ENCODE measurements at regions not wholly inside any gene's neighbourhood (a gene's known extent, or its start where the extent isn't known, plus 50 kb on each side); places are given as distances from the start of the nearest gene placed in this dataset.

DNA sequence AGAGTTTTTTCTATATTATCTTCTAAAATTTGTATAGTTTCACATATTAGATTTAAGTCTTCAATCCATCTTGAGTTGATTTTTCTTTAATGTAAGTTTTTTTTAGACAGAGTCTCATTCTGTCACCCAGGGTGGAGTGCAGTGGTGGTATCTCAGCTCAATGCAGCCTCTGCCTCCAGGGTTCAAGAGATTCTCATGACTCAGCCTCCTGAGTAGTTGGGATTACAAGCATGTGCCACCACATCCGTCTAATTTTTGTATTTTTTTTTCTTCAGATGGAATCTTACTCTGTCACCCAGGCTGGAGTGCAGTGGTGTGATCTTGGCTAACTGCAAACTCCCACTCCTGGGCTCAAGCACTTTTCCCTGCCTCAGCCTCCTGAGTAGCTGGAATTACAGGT is 143.4 kb upstream of the ZNF92 start:
- Histone ChIP-seq H3K27me3 (ENCODE audit: control insufficient read depth, insufficient read depth, low read length) (no peaks in the 10 kb centered on the region), H3K9me3 (ENCODE audit: control insufficient read depth in 2 of 3, insufficient read depth in 1 of 3, low read length in 3 of 3) (no peaks in the 10 kb centered on the region), H3K4me3 (ENCODE audit: low read length in 3 of 3) (no peak overlapping the region), H3K36me3 (ENCODE audit: control insufficient read depth in 2 of 3, insufficient read depth in 3 of 3, low read length in 3 of 3) (no peaks in the 10 kb centered on the region), H3K9ac (ENCODE audit: low read length in 3 of 3) (no peak overlapping the region), H3K4me1 (ENCODE audit: control insufficient read depth in 2 of 3, insufficient read depth in 2 of 3, low read depth in 1 of 3, low read length in 3 of 3) (no peaks in the 10 kb centered on the region), H3K27ac (ENCODE audit: low read depth in 2 of 2, low read length in 2 of 2) (no peak overlapping the region)
- DNase-seq (no peak), FAIRE-seq (no peak)
- intact Hi-C loops (cut with DNase I) = no loop called here
- TF ChIP-seq, protein P1, sequence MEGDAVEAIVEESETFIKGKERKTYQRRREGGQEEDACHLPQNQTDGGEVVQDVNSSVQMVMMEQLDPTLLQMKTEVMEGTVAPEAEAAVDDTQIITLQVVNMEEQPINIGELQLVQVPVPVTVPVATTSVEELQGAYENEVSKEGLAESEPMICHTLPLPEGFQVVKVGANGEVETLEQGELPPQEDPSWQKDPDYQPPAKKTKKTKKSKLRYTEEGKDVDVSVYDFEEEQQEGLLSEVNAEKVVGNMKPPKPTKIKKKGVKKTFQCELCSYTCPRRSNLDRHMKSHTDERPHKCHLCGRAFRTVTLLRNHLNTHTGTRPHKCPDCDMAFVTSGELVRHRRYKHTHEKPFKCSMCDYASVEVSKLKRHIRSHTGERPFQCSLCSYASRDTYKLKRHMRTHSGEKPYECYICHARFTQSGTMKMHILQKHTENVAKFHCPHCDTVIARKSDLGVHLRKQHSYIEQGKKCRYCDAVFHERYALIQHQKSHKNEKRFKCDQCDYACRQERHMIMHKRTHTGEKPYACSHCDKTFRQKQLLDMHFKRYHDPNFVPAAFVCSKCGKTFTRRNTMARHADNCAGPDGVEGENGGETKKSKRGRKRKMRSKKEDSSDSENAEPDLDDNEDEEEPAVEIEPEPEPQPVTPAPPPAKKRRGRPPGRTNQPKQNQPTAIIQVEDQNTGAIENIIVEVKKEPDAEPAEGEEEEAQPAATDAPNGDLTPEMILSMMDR (IDR thresholded peaks at IDR 0.05; ENCODE audit: borderline replicate concordance, extremely low read depth, insufficient read depth) = no peak

DNA sequence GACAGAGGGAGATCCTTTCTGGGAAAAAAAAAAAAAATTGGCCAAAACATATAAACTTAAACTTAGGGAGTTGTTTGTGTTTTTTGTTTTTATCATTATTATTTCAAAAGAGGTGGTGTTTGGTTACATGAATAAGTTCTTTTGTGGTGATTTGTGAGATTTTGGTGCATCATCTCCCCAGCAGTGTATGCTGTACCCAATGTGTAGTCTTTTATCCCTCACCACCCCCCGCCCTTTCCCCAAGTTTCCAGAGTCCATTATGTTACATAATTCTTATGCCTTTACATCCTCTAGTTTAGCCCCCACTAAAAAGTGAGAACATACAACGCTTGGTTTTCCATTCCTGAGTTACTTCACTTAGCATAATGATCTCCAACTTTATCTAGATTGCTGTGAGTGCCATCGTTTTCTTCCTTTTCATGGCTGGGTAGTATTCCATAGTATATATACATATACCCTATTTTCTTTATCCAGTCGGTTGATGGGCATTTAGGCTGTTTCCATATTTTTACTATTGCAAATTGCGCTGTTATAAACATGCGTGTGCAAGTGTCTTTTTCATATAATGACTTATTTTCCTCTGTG is 148.1 kb upstream of the ZNF92 start:
- intact Hi-C loops (cut with DNase I) = no loop called here
- H3K27me3 ChIP-seq (ENCODE audit: control insufficient read depth, insufficient read depth, low read length) = no peaks in the 10 kb centered on the region
- H3K27ac ChIP-seq (ENCODE audit: low read depth in 2 of 2, low read length in 2 of 2) = no peak overlapping the region
- TF ChIP-seq, protein P1 (IDR thresholded peaks at IDR 0.05; ENCODE audit: borderline replicate concordance, extremely low read depth, insufficient read depth) = no peak
- no peak overlapping the region for H3K4me3 ChIP-seq (ENCODE audit: low read length in 3 of 3)
- H3K9me3 ChIP-seq (ENCODE audit: control insufficient read depth in 2 of 3, insufficient read depth in 1 of 3, low read length in 3 of 3) = no peaks in the 10 kb centered on the region
- H3K9ac ChIP-seq (ENCODE audit: low read length in 3 of 3) = no peak overlapping the region
- FAIRE-seq (no peak), DNase-seq (no peak)
- no peaks in the 10 kb centered on the region for H3K4me1 ChIP-seq (ENCODE audit: control insufficient read depth in 2 of 3, insufficient read depth in 2 of 3, low read depth in 1 of 3, low read length in 3 of 3)
- no peaks in the 10 kb centered on the region for H3K36me3 ChIP-seq (ENCODE audit: control insufficient read depth in 2 of 3, insufficient read depth in 3 of 3, low read length in 3 of 3)

DNA sequence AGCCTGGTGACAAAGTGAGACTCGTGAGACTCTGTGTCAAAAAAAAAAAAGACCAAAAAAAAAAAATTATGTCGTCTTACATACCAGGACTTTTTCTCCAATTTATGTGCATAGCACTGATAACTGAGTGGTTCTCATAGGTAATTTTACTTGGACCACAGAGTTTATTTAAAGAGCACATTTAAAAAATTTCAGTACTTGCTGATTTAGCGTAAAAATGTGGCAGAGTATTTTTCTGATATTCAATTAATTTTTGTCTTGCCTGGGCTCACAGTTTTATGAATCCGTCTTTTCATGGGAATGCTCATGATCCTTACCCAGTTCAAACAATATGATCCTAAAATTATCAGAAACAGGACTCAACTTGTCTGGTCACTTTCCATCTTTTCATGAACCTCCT is 151.0 kb upstream of the ZNF92 start:
- no peaks in the 10 kb centered on the region for H3K27me3 ChIP-seq (ENCODE audit: control insufficient read depth, insufficient read depth, low read length)
- FAIRE-seq (no peak), DNase-seq (no peak)
- no peak overlapping the region for H3K9ac ChIP-seq (ENCODE audit: low read length in 3 of 3)
- intact Hi-C loops (cut with DNase I) = no loop called here
- TF ChIP-seq, protein P1 (IDR thresholded peaks at IDR 0.05; ENCODE audit: borderline replicate concordance, extremely low read depth, insufficient read depth) = no peak
- H3K4me1 ChIP-seq (ENCODE audit: control insufficient read depth in 2 of 3, insufficient read depth in 2 of 3, low read depth in 1 of 3, low read length in 3 of 3) = no peaks in the 10 kb centered on the region
- H3K4me3 ChIP-seq (ENCODE audit: low read length in 3 of 3) = no peak overlapping the region
- H3K27ac ChIP-seq (ENCODE audit: low read depth in 2 of 2, low read length in 2 of 2) = no peak overlapping the region
- H3K9me3 ChIP-seq (ENCODE audit: control insufficient read depth in 2 of 3, insufficient read depth in 1 of 3, low read length in 3 of 3) = no peaks in the 10 kb centered on the region
- no peaks in the 10 kb centered on the region for H3K36me3 ChIP-seq (ENCODE audit: control insufficient read depth in 2 of 3, insufficient read depth in 3 of 3, low read length in 3 of 3)

DNA sequence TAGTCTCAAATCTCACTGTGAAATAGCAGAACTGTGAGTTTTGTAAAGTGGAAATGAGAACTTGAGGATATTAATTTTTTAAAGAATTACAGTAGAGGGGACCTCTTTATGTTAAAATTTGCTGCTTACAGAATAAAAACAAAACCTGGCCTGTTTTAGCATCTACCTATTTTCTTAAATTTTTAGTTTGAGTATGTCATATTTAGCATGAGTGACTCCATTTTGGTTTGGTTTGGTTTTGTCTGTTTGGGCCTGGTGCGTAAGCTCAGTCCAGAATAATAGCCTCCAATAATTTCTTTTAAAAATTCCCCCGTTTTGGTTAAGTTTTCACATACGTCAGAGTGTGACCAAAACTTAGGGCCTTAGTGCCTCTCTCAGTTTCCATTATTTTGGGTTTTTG is 152.0 kb upstream of the ZNF92 start:
- H3K9ac ChIP-seq (ENCODE audit: low read length in 3 of 3) = no peak overlapping the region
- DNase-seq (no peak), FAIRE-seq (no peak)
- TF ChIP-seq, protein P1 (IDR thresholded peaks at IDR 0.05; ENCODE audit: borderline replicate concordance, extremely low read depth, insufficient read depth) = no peak
- intact Hi-C loops (cut with DNase I) = no loop called here
- H3K4me1 ChIP-seq (ENCODE audit: control insufficient read depth in 2 of 3, insufficient read depth in 2 of 3, low read depth in 1 of 3, low read length in 3 of 3) = no peaks in the 10 kb centered on the region
- no peaks in the 10 kb centered on the region for H3K36me3 ChIP-seq (ENCODE audit: control insufficient read depth in 2 of 3, insufficient read depth in 3 of 3, low read length in 3 of 3)
- H3K27me3 ChIP-seq (ENCODE audit: control insufficient read depth, insufficient read depth, low read length) = no peaks in the 10 kb centered on the region
- no peaks in the 10 kb centered on the region for H3K9me3 ChIP-seq (ENCODE audit: control insufficient read depth in 2 of 3, insufficient read depth in 1 of 3, low read length in 3 of 3)
- no peak overlapping the region for H3K27ac ChIP-seq (ENCODE audit: low read depth in 2 of 2, low read length in 2 of 2)
- H3K4me3 ChIP-seq (ENCODE audit: low read length in 3 of 3) = no peak overlapping the region

All from kidney (tissue), 13 donors.